GM12872 (cell line): ENCODE measurements at regions not wholly inside any gene's neighbourhood (a gene's known extent, or its start where the extent isn't known, plus 50 kb on each side); places are given as distances from the start of the nearest gene placed in this dataset.

Experiments used
- TF ChIP-seq, protein P1 (sequence below): IDR thresholded peaks from 3 replicates; pipeline ENCODE4 v1.5.1; 2011; ENCODE audit warnings: low read depth, mild to moderate bottlenecking, low read length, moderate library complexity; ENCODE audit not compliant: insufficient read depth

DNA sequence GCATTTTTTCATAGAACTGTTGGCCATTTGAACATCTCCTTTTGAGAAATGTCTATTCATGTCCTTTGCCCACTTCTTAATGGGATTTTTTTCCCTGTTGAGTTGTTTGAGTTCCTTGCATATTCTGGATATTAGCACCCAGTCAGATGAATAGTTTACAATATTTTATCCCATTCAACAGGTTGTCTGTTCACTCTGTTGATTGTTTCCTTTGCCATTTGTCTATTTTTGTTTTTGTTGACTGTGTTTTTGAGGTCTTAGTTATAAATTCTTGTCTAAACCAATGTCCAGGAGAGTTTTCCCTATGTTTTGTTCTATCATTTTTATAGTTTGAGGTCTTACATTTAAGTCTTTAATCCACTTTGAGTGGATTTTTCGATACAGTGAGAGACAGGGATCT lies 139.0 kb upstream of the TNPO1 start:
- TF ChIP-seq, protein P1, sequence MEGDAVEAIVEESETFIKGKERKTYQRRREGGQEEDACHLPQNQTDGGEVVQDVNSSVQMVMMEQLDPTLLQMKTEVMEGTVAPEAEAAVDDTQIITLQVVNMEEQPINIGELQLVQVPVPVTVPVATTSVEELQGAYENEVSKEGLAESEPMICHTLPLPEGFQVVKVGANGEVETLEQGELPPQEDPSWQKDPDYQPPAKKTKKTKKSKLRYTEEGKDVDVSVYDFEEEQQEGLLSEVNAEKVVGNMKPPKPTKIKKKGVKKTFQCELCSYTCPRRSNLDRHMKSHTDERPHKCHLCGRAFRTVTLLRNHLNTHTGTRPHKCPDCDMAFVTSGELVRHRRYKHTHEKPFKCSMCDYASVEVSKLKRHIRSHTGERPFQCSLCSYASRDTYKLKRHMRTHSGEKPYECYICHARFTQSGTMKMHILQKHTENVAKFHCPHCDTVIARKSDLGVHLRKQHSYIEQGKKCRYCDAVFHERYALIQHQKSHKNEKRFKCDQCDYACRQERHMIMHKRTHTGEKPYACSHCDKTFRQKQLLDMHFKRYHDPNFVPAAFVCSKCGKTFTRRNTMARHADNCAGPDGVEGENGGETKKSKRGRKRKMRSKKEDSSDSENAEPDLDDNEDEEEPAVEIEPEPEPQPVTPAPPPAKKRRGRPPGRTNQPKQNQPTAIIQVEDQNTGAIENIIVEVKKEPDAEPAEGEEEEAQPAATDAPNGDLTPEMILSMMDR: no peak

DNA sequence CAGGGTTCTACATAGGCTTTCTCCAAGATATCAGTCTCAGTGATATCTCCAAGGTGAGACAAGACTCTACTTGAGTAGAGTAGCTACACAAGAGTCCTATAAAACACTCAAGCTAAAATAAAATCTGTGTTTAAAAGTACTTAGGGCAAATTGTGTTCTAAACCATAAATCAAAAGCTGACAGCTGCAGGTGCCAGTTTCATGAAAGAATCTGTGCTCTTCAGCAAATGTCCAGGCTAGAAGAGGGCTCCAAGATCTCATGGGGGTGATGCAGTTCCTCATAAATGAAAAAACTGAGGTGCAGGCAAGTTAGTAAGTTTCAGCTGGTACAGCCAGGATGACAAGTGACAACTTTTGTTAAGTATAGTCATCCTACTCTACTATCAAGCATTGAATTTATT lies 142.8 kb upstream of the TNPO1 start:
- TF ChIP-seq, protein P1: no peak

DNA sequence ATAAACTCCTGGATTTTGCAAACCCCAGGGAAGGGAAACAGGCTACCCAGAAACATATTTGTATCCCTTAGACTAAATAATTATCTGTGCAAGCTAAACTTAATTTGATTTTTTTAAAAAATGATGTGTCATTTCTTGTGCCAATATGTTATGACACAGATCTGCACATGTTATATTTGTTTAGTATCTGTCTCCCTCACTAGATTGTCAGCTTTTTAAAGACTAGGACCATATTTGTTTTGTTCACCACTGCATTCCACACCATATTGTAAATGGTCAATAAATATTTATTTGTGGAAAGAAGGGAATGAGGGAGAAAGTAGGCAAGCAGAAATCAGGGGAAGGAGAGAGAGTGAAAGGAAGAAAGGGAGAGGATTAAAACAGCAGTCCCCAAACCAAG lies 143.3 kb upstream of the TNPO1 start:
- TF ChIP-seq, protein P1: no peak

DNA sequence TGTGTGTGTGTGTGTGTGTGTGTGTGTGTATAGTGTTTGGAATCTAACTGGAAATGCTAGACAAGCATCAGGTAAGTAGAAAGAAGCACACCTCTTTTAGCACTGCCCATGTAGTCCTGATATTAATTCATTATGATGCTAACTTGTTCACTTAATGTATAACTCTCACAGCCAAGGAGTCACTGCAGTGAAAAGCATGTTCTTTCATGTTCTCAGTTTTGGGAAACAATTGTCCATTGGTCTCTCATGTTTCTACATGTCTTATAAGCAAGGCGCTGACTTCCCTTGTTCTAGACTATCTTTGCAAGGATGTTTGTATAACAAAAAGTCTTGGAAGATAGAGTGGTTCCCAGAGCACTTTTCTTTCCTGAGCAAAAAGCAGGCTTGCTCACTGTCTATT lies 148.8 kb upstream of the TNPO1 start:
- TF ChIP-seq, protein P1: no peak

DNA sequence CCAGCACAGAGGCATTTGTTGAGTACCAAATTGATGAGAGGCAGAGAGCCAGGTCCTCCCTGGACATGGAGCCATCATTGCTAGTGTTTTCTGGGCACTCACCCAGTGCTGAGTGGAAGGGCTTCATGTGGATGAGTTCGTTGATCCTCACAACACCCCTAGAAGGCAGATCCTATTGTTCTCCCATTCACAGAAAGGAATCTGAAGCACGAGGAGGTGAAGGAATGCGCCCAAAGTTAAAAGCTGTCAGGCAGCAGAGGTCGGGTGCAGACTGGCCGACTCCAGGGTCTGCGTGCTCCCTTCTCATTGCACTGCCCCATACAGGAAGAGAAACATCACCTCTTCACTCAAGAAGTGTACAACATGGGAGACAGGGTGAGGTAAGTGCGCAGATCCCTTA lies 153.5 kb upstream of the TNPO1 start:
- TF ChIP-seq, protein P1: no peak

DNA sequence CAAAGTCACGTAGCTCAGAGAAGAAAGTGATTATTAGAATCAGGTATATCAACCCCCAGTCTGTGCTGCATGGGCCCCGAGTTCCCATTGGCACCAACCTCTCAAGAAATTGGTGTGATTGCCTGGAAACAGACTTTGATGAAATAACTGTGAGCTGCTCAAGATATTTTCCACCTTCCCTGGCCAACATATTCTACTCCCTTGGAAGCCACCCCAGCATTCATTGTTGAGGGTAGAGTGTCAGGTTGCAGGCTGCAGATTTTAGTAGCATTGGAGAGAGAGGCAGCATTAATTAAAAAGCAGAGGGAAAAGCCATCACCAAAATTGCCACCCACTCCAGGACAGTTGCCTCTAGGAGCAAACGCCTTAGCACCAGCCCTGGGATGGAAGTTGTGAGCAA lies 154.2 kb upstream of the TNPO1 start:
- TF ChIP-seq, protein P1: no peak

DNA sequence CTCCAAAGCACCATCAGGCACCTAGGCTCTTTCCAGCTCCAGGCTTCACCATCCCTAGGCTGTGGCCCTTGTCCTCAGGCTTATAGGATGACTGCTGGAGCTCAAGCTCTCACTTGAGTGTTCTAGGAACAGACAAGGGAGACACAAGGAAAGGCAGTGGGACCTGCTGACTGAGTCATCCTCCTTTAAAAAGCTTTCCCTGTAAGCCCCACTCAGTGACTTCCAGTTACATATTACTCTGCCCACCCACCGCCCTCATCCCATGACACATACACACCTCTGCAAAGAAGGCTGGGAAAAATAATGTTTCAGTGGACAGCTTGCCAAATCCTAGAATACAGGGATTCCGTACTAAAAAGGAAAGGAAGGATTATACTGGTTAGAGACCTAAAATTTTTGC lies 154.2 kb upstream of the ZNF366 start:
- TF ChIP-seq, protein P1: no peak

DNA sequence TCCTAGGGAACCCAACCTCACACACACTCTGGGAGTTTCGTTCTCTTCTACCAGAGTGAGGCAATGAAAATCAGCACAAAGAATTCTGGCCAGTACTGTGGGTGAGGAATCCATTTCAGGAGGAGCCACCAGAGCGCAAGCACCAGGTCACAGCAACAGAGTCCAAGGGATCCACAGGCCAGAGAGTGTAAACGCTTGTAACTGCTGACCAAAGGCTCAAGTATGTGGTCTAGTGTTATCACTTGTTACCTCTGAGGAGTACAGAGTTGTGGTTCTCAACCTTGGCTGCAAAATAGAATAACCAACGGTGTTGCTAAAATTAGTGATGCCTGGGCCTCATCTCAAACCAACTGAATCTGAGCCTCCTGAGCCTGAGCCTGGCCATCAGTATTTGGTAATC lies 152.5 kb upstream of the ZNF366 start:
- TF ChIP-seq, protein P1: no peak
